HCT116 (cell line): ENCODE measurements at regions not wholly inside any gene's neighbourhood (a gene's known extent, or its start where the extent isn't known, plus 50 kb on each side); places are given as distances from the start of the nearest gene placed in this dataset.

ENCODE experiments used
- CTCF ChIP-seq, 3 experiments: fragments of 200-600 bp in 1 of 3; sonication (generic) in 1 of 3; IDR thresholded peaks in 2 of 3; conservative IDR thresholded peaks in 1 of 3; 2 replicates each; pipeline ENCODE4 v1.5.1; 2012 to 2017; ENCODE audit warnings: low read depth in 2 of 3, low read length in 2 of 3, antibody characterized with exemption in 1 of 3, borderline replicate concordance in 1 of 3, control low read depth in 1 of 3, mild to moderate bottlenecking in 1 of 3, mixed read lengths in 1 of 3, mixed run types in 1 of 3, moderate library complexity in 1 of 3; ENCODE audit not compliant: insufficient read depth in 1 of 3
- EGR1 ChIP-seq: IDR thresholded peaks from 2 replicates; pipeline ENCODE4 v1.6.1; 2012; ENCODE audit warnings: low read depth
- EZH2 ChIP-seq: fragments of 200-600 bp; sonication (generic); IDR thresholded peaks from 2 replicates; pipeline ENCODE4 v1.6.1; 2017; ENCODE audit warnings: antibody characterized with exemption, mixed run types
- EZH2phosphoT487 ChIP-seq: fragments of 200-600 bp; IDR thresholded peaks from 2 replicates; pipeline ENCODE4 v1.6.1; 2018; ENCODE audit warnings: antibody characterized with exemption, borderline replicate concordance
- MAX ChIP-seq: IDR thresholded peaks from 2 replicates; pipeline ENCODE4 v1.6.1; 2012
- POLR2A ChIP-seq: IDR thresholded peaks from 2 replicates; pipeline ENCODE4 v1.7.0; 2011; ENCODE audit warnings: borderline replicate concordance; ENCODE audit not compliant: insufficient read depth, insufficient read length; ENCODE audit errors: extremely low read depth
- POLR2AphosphoS5 ChIP-seq: IDR thresholded peaks from 2 replicates; pipeline ENCODE4 v1.6.1; 2011; ENCODE audit warnings: mild to moderate bottlenecking, low read depth, low read length, moderate library complexity
- SP1 ChIP-seq: IDR thresholded peaks from 2 replicates; pipeline ENCODE4 v1.6.1; 2012; ENCODE audit warnings: low read depth
- SRF ChIP-seq: IDR thresholded peaks from 2 replicates; pipeline ENCODE4 v1.6.1; 2012; ENCODE audit warnings: low read depth
- ZFX ChIP-seq: fragments of 450-650 bp; IDR thresholded peaks from 2 replicates; pipeline ENCODE4 v1.6.1; 2017
- TF ChIP-seq, protein P1 (sequence below): IDR thresholded peaks from 2 replicates; pipeline ENCODE4 v1.6.1; 2012; ENCODE audit warnings: low read depth

DNA sequence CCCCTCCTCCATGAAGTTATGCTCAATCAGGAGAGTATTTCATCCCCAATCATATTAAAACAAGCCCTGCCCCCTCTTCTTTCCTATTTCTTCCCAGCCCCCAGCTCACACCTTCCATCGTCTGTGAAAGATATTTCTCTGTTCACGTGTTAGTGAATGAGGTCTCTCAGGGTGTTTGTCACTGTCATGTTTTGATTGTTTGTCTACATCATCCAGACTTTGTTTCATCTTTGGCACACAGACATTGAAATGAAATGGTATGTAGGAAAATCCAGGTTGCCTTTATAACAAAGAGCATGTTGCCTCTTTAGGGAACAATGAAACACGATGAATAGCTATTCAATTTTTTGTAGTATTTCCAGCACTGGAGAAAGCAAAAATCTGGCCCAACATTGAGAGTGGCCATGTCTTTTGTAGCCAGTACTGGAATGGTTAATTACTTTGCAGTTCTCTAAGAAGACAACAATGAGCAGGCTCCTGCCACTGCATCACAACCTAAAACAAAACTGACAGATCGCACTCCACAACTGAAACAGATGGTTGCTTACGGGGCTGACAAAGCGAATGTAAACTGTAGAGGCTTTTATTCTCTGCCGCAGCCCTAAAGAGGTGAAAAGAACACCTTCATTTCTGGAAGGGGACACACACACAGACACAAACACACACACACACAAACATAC is 543.6 kb upstream of the CITED2 start:
- TF ChIP-seq ZFX: no peak
- no peak for TF ChIP-seq CTCF (IDR thresholded peaks at IDR 0.05 in 2 of 3, conservative IDR thresholded peaks at IDR 0.05 in 1 of 3; ENCODE audit: borderline replicate concordance in 1 of 3, insufficient read depth in 1 of 3, low read depth in 2 of 3, low read length in 2 of 3)
- TF ChIP-seq, protein P1, sequence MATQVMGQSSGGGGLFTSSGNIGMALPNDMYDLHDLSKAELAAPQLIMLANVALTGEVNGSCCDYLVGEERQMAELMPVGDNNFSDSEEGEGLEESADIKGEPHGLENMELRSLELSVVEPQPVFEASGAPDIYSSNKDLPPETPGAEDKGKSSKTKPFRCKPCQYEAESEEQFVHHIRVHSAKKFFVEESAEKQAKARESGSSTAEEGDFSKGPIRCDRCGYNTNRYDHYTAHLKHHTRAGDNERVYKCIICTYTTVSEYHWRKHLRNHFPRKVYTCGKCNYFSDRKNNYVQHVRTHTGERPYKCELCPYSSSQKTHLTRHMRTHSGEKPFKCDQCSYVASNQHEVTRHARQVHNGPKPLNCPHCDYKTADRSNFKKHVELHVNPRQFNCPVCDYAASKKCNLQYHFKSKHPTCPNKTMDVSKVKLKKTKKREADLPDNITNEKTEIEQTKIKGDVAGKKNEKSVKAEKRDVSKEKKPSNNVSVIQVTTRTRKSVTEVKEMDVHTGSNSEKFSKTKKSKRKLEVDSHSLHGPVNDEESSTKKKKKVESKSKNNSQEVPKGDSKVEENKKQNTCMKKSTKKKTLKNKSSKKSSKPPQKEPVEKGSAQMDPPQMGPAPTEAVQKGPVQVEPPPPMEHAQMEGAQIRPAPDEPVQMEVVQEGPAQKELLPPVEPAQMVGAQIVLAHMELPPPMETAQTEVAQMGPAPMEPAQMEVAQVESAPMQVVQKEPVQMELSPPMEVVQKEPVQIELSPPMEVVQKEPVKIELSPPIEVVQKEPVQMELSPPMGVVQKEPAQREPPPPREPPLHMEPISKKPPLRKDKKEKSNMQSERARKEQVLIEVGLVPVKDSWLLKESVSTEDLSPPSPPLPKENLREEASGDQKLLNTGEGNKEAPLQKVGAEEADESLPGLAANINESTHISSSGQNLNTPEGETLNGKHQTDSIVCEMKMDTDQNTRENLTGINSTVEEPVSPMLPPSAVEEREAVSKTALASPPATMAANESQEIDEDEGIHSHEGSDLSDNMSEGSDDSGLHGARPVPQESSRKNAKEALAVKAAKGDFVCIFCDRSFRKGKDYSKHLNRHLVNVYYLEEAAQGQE: no peak
- TF ChIP-seq POLR2AphosphoS5: no peak
- no peak for TF ChIP-seq POLR2A
- TF ChIP-seq EZH2: no peak
- no peak for TF ChIP-seq MAX
- TF ChIP-seq SRF: no peak
- no peak for TF ChIP-seq EZH2phosphoT487
- TF ChIP-seq EGR1: no peak
- no peak for TF ChIP-seq SP1
